ENCODE measurements at regions not wholly inside any gene's neighbourhood (a gene's known extent, or its start where the extent isn't known, plus 50 kb on each side); places are given as distances from the start of the nearest gene placed in this dataset.
"Not testable (repeated sequence)": the region's sequence is repeated elsewhere in the genome, so short reads cannot be mapped to it uniquely, and the experiment has no call there.

DNA sequence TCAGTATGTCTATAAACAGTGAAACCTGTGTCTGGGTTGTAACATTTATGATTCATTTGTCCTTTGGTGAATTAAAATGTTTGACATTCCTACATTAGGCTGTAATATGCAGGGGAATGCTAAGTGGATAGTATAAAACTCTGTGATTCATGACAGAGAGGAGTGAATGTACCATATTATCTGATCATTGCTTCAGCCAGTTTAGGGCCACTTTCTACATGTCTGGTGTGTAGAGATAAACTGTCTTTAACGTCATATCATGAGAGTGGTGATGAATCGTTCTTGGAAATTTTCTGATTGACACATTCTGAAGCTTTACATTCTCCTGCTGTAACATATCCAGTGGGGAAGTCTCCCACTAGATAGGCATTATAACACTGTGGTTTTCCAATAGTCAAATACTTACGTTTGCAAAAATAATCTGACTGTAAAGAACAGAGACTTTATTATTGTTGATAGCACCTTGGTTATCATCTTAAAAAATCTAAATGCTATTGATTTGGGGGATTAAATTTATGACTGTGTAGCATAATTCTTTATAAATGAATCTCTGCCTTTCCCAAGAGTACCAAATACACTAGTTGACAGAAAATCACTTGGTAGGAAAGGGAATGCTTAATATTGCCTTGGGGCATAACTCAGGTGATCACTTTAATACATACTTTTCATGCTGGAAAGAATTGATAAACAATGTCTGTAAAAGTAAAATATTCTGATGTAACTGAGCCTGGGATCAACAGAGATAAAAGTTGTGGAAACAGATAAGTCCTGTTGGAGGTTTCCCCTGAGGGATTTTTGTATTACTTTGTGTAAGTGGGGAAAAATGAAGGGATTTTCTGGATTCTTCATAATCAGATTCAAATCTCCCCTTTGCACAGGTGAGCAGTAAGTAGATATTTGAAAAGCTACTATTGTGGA is 427.9 kb downstream of the JRKL start:
- intact Hi-C loops (cut with DNase I): no loop called here
- no peak for DNase-seq (ENCODE audit: missing footprints)
- no peak for ATAC-seq

DNA sequence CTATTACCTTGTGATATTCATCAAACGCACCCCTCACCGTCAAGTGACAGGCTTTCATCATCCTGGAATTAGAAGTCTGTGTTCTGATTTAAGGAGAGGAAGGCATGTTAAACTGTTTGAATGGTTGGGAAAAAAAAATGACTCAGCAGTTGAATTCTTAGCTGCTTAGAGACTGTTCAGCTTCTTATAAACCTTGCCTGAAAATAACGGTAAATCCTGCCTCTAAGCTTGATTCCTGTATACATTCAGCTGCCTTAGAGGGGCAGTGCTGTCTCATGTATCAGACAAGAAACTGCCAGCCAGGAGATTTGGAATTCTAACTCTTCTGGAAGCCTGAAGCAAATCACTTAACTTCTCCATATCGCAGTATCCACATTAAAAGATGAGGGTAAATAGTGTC is 437.4 kb downstream of the JRKL start:
- no peak for DNase-seq (ENCODE audit: missing footprints)
- intact Hi-C loops (cut with DNase I): loop anchor here (2.0 to 5.0 kb wide), 2 partner anchors 35 to 314 kb away; no protein-coding TSS in a partner anchor
- ATAC-seq: peak; percentile 28

DNA sequence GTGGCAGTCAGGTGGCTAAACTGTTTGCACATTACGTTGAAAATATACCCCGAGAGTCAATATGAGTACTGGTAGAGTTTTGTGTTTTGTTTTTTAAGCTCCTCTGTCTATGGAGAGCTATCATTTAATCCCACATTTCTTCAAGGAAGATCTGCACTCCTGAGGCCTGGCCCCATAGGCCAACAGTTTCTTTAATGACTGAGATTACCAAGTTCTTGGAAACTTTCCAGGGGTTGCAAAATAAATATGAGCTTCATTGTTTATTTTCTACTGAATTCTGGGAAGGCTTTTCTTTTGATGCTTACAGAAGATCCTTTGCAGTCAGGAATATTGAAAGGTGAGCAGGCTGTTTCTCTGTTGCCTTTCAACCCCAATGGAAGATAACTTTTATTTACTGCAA is 452.0 kb downstream of the JRKL start:
- DNase-seq (ENCODE audit: missing footprints) (no peak), ATAC-seq (no peak)
- intact Hi-C loops (cut with DNase I): no loop called here

DNA sequence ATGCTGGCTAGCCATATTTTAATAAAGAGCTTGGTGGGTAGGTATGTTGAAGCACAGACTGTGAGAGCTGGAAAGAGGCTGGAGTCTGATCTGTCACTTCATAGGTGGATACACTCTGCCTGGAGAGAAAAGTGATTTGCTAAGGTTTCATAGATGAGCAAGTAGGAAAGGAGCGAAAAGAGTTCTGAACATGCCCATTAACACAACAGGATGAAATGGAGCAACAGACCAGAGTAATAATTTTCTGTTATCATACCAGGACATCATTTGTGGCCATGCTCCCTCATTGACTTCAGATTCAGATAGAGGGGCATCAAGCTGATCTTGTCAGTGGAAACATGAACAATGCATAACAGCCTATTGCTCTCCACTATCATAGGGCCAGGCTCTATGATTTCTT is 452.9 kb downstream of the JRKL start:
- intact Hi-C loops (cut with DNase I): no loop called here
- ATAC-seq (no peak), DNase-seq (ENCODE audit: missing footprints) (no peak)

DNA sequence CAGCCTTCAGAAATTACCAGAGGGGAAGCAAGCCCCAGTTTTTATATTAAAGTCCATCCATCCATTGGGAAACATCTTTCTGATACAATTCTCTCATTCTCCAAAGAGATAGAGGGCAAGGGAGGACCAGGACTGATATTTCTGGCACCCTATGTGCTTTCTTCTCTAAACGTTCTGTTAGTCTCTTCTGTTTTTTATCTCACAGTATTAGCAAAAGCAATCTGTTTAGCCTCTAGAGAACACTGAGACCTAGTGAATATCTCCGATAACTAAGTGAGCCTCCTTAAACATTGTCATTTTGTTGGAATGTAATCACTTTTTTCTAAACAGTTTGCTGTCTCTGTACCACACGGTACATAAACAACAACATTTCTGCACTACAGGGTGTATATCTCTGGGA is 464.6 kb downstream of the JRKL start:
- DNase-seq (ENCODE audit: missing footprints) (no peak), ATAC-seq (peak; percentile 54)
- intact Hi-C loops (cut with DNase I): no loop called here

DNA sequence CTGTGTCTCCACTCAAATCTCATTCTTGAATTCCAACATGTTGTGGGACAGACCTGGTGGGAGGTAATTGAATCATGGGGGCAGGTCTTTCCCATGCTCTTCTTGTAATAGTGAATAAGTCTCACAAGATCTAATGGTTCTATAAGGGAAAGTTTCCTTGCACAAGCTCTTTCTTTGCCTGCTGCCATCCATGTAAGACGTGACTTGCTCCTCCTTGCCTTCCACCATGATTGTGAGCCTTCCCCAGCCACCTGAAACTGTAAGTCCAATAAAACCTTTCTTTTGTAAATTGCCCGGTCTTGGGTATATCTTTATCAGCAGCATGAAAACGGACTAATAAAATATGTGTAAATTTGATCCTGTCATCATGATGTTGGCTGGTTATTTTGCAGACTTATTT is 471.9 kb downstream of the JRKL start:
- intact Hi-C loops (cut with DNase I): loop anchor here (5.0 to 10.0 kb wide), 5 partner anchors 34 to 823 kb away; no protein-coding TSS in a partner anchor
- DNase-seq (ENCODE audit: missing footprints); ATAC-seq: not testable (repeated sequence)

DNA sequence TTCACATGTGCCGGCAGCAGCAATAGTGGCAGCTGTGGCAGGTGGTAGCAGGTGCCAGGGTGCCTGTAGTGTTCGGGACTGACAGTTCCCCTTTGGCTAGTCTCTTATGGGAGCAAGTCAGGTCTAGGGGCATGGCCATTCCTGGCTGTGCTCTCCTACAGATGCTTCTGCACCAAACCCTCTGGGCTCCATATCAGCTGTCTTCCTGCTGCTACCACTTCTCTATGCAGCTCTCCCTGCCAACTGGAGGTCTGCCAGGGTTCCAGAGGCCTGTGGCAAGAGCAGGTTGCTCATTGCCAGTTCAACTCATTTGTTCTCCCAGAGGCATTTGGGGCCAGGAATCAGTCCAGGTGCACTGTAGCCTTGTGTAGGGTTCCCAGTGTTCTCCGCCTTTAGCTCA is 473.7 kb downstream of the JRKL start:
- intact Hi-C loops (cut with DNase I): loop anchor here (5.0 to 10.0 kb wide), 5 partner anchors 36 to 821 kb away; no protein-coding TSS in a partner anchor
- peak; percentile 90 for DNase-seq (ENCODE audit: missing footprints)
- peak; percentile 97 for ATAC-seq

DNA sequence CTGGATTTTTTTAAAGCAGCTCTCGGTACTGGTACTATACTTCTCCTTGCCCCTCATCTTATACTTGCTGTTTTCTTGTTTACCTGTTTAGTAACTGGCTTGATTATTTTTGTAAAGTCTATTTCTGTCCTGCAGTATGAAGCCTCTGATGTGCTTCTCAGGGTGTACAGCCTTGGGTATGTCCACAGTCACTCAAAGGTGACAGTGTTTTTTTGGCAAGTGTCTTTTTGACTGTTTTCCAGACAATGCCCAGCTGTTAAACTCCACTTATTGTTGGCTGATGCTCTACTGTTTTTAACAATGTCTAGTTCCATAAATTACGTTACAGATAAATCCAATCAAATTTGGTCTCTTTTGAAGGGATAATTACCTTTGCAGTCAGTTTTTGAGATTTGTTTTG is 475.2 kb downstream of the JRKL start:
- no peak for DNase-seq (ENCODE audit: missing footprints)
- intact Hi-C loops (cut with DNase I): loop anchor here (10.0 kb wide), 4 partner anchors 240 to 820 kb away; no protein-coding TSS in a partner anchor
- peak; percentile 43 for ATAC-seq

DNA sequence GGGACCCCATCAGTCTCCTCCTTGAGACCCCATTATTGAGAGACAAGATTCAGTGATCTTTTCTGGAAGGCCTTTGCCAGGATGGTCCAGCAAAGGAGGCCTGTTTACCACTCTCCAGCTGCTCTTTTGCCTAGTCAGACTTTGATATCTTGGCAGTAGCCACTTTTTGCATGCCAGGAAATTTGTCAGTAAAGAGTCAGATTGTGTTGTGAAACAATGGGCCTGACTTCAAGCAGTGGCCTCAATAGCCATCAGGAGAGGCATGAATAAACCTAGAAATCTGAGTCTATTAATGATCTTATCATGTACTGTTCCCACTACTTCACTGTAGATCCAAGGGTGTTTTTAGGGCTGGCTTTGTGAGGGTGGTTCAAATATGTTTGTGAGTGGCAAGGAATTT is 479.4 kb downstream of the JRKL start:
- intact Hi-C loops (cut with DNase I): loop anchor here (10.0 kb wide), 4 partner anchors 244 to 816 kb away; no protein-coding TSS in a partner anchor
- DNase-seq (ENCODE audit: missing footprints) (no peak), ATAC-seq (peak; percentile 72)

DNA sequence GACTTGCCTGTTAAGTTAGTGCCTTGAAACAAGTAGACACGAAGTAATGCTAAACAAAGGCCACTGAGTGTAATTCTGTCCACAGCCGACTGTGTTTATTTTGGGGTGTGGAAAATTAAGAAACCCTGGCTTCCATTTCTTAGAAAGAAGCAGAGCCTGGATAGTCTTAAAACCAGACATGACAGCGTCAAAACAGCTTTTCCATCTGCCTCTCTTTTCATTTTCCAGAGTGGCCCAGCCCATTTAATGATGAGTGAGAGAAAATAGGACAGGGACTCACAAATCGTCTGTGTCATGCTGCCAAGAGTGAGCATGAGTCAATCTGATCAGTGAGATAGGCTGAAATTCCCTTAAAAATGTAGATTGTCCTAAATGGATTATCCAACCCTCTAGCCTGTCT is 485.9 kb downstream of the JRKL start:
- no peak for DNase-seq (ENCODE audit: missing footprints)
- no peak for ATAC-seq
- intact Hi-C loops (cut with DNase I): no loop called here

DNA sequence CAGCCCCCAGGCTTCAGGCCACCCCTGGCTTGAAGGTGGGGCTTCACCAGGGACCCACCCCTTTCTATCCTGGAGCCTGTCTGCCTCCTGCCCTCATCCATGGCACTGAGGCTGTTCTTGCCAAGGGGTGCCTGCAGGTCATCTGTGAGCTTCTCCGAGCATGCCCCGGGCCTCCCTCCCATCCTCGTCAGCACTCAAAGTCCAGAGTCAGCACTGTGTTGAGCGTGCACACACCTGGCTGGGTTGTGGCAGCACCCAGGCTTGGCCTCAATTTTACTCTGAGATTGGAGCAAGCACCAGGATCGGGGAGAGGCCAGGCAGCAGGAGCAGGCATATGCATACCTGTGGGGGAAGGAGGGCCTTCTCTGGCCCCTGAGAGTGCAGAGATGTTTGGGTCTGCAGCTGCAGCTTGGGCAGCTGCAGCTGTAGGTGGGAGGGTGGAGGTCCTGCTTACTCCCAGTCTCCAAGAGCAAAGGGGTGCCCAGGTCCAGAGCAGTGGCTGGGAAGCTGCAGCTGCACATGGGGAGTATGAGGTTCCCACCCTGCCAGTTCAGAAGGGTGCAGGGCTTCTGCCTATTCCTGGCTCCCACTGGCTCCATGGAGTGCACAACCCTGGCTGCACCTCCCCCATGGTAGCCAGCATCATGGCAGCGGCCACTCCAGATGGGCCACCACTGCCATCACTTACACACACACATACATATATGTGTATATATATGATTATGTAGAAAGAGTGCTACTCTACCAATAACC is 488.7 kb downstream of the JRKL start:
- intact Hi-C loops (cut with DNase I): no loop called here
- DNase-seq (ENCODE audit: missing footprints): no peak
- peak; percentile 26 for ATAC-seq

DNA sequence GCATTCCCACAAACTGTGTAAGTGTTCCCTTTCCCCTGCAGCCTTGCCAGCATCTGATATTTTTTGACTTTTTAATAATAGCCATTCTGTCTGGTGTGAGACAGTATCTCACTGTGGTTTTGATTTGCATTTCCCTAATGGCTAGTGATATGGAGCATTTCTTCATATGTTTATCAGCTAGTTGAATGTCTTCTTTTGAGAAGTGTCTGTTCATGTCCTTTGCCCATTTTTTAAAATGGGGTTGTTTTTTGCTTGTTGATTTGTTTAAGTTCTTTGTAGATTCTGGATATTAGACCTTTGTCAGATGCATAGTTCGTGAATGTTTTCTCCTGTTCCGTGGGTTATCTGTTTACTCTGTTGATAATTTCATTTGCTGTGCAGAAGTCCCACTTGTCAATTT is 492.8 kb downstream of the JRKL start:
- ATAC-seq; DNase-seq (ENCODE audit: missing footprints); intact Hi-C loops (cut with DNase I): not testable (repeated sequence)

DNA sequence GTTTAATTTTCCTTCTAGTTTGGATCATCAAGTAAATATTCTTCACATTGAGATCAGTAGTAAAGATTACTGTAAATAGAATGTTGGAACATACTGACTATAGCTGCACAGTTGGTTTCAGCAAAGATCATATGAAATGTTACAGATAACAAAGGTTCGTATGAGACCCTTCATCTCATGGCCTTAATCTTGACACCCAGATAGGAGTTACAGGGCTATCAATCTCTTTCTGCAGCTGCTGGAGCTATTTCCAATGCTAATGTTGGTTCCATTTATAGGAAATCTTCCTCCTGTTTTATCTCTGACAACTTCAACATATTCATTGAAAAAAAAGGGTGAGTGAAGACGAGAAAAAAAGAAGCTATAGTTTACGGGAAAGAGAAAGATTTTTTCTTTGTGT is 495.6 kb downstream of the JRKL start:
- ATAC-seq (no peak), DNase-seq (ENCODE audit: missing footprints) (no peak)
- intact Hi-C loops (cut with DNase I): no loop called here

DNA sequence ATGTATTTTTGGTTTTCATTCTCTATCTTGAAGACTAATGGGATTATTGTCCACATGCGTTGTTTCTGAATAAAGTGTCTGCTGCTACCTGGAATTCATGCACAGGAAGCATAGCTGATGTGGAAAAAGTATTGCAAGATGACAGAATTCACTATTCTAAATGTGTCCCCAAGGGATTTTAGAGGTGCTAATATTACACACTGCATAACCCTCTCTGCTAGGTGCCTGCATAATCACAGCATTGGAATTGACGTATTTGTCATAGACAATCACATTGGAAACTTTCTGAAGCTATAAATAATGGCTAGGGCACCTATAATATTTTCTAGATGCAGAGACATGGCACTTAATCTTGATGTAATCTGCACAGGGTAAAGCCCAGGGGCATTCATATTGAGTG is 496.1 kb downstream of the JRKL start:
- intact Hi-C loops (cut with DNase I): no loop called here
- ATAC-seq (no peak), DNase-seq (ENCODE audit: missing footprints) (no peak)

DNA sequence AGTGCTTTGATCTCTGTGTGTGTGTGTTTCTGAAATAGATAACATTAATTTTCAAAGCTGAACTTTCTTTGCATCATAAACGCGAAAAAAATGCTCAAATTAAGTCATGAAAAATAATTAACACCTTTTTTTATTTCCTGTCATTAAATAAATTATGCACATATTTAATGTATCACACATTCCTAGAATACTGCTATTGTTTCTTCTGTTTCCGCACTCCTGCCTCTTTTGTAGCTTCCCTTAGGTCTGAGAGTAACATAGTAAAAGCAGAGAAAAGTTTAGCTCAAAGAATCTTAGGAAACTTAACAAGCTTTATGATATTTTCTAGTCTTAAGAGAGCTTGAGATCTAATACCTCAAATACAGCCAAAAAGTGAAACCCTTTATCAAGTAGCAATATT is 504.2 kb downstream of the JRKL start:
- DNase-seq (ENCODE audit: missing footprints): no peak
- intact Hi-C loops (cut with DNase I): no loop called here
- ATAC-seq: no peak

DNA sequence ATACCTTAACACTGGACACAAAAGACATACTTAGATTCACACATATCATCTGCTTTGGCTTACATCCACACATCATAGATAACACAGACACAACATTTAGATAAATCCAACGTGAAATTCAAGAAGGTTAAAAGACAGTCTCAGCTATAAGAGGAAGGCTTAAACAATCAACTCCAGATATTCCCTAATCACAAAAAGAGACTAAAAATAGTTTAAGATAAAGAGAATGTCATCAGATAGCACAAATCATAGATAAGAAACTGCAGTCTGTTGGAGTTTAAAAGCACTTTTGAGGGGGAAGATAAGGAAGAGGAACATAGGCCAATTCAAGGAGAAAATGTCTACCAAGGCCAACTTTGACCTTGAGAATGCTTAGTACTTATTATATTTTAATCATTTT is 504.8 kb downstream of the JRKL start:
- no peak for DNase-seq (ENCODE audit: missing footprints)
- intact Hi-C loops (cut with DNase I): no loop called here
- no peak for ATAC-seq

DNA sequence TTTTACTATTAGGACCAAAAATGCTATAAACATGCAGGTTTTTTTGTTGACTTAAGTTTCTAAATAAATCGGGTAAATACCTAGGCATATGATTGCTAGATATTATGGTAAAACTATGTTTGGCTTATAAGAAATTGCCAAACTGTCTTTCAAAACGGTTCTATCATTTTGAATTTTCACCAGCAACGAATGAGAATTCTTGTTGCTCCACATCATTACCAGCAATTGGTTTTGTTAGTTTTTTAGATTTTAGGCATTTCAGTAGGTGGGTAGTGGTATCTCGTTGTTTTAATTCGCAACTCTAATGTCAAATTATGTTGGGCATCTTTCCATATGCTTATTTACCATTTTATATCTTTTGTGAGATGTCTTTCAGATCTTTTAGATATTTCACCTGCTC is 510.2 kb downstream of the JRKL start:
- DNase-seq (ENCODE audit: missing footprints) (no peak), ATAC-seq (no peak)
- intact Hi-C loops (cut with DNase I): no loop called here

DNA sequence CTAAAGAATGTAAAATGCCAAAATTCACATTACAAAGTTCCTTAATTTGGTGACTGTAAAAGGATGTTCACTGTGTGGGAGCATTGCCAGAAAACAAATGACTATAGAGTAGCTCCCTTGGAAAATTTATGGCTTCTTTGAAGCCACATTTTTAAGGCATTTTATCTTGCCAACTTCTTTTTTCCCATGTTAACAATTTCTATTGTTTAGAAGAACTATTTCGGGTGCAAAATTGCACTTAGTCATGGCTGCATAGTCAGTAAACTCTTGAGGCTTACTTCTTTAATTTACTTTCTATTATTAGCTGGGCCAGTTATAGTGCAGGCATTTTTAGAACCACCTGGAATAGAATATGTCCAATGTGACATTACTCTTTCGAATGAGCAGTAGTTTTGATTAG is 515.3 kb downstream of the JRKL start:
- no peak for DNase-seq (ENCODE audit: missing footprints)
- ATAC-seq: peak; percentile 71
- intact Hi-C loops (cut with DNase I): no loop called here

DNA sequence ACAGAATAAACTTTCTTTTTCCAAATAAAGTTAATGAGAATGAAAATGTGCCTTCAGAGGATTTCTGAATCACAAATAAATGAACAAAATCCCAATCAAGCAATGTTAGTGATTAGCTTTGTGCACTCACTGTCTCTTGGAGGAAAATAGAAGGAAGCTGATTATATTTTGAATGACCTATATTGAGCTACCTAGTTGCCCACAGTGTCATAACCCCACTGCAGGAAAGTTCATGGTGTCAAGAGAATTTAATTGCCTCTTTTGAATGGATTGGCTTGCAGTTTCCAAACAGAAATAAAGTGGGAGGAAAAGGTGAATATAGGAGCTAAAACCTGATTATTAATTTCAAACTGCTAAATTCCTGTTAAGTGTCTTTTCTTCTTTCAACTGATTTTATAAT is 515.9 kb downstream of the JRKL start:
- intact Hi-C loops (cut with DNase I): no loop called here
- ATAC-seq: no peak
- DNase-seq (ENCODE audit: missing footprints): no peak

DNA sequence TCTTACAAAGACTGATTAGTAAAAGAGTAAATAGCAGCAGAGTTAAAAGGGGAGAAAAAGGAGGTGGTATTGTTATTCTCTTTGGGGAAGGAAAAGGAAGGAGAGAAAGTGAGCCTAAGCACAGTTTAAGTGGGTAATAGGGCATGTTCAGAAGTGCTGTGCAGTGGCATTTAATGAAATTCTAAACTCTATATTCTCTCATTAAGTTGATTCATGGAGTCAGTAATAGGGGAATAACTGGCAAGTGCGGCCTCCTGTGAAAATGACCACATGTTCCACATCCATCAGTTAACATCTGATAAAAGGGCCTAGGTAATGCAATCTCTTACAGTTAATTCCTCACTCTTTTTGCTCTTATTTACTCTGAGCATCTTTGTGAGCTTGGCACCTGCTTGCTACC is 516.7 kb downstream of the JRKL start:
- intact Hi-C loops (cut with DNase I): no loop called here

More for the DNA sequence above, 516.7 kb downstream of the JRKL start:
- no peak for ATAC-seq
- DNase-seq (ENCODE audit: missing footprints): no peak

Data from Right ventricle myocardium inferior (tissue), 1 donor.